ELR (cell line): ENCODE measurements at regions not wholly inside any gene's neighbourhood (a gene's known extent, or its start where the extent isn't known, plus 50 kb on each side); places are given as distances from the start of the nearest gene placed in this dataset.

ENCODE experiments used
- DNase-seq: peaks from one replicate; pipeline ENCODE4 v3.0.0-alpha.2; 2015; ENCODE audit warnings: low read depth

DNA sequence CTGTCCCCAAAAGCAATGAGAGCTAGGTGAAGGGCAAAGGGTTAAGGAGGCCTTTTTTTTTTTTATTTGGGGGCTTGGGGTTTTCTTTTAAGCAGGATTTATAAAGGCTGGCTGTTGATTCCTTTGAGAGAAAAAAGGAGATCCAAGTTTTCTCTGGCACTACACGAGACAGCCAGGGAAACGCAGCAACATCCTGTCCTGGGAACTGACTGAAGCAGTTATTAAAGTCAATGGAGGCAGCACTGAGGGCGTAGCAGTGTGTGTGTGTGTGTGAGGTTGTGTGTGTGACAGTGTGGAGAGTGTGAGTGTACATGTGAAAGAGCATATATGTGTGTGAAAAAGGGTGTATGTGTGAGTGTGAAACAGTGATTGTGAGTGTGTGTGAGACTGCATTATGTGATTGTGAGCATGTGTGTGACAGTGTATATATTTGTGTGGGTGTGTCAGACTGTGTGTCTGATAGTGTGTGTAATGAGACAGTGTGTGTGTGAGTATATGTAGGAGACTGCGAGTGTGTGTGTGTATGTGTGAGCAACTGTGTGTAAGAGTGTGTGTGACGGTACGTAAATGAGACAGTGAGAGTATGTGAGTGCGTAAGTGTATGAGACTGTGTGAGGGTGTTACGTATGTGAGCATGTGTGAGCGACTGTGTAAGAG is 65.9 kb upstream of the TIAM1 start:
- DNase-seq, result no peak

DNA sequence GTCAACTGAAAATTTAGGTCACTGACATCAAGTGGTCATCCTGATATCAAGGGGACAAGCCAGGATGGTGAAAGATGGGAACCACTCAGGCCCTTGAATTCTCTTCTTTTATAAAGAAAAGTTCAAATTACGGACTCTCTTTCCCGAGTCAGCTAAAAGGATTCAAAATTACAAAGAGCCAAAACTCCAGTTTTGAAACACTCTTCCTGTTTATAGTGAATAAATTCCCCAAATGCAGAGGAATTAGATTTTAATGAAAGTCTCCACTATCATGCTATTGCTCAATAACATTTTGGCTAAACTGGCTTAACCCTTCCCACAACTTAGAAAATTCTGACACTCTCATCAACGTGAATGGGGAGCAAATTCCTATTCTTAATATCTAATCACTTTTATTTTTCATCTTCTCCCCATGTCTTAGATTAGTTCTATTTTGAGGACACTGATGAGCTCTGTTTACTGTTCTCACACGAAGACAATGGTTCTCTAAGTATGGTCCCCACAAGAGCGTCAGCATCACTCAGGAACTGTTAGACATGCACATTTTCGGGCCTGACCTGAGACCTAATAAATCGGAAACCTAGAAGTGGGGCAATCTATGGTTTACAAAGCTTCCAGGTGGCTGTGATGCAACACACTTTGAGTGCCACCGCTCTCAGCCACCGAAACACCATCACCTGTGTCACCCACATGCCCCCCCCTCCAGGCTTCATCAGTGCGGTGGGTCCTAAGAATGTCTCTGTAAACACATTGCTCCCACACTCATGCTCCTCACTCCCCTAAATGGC is 64.4 kb upstream of the TIAM1 start:
- DNase-seq, result no peak

DNA sequence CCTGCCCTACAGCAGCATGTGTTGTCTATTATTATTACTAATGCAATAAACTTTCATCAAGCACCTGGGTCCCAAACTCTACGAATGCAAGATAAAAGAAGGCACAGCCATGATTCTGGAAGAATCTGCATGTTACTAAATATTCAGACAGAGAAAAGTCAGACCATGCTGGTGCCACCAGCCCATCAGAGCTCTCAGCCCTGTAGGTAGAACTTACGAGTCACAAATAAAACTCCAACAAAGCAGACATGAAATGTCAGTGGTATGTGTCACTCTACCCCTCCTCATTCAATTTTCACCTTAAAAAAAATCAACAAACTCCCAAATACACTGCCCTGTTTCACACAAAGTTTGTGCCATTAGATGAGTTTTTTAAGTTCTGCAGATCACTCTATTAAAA is 62.4 kb upstream of the TIAM1 start:
- DNase-seq, result no peak

DNA sequence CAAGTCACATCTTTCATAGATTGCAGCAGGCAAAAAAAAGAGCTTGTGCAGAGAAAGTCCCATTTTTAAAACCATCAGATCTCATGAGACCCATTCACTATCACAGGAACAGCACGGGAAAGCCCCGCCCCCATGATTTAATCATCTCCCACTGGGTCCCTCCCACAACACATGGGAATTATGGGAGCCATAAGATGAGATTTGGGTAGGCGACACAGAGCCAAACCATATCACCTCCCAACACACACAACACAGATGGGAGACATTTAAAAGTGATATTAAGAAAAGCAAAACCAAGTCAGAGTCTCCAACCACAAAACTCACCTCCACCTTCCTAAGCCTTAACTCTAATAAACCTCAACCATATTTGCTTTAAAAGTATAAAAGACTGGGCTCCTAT is 61.5 kb upstream of the TIAM1 start:
- DNase-seq, result no peak

DNA sequence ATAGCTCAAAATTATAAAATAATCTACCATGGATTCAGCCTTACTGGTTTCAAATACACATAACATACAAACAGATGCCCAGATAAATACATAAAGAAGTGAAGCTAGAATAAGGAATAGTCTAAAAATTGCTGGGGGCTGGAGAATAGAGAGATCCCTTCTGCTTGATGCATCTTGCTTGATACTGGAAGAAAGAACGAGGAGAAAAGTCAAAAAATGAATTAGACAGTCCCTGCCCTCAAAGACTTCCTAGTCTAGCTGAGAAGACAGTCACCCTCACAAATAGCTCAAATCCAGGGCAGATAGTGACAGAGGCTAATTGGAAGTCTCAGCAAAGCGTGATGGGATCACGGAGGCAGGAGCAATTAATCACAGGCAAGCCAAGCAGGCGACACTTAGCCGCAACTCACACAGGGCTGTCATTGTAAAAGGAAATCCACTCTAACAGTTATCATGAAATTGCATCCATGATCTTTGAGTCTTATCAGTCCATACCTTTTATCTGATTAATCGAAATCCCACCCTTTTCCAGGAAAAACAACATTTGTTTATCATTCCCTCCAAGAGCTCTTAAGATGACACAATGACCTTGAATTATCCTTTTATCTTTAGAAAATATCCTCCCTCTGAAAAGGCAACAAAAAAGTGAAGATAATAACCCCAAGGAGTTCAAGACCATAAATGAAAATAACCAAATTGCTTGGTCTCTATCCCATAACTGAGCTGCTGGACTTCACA is 59.7 kb upstream of the TIAM1 start:
- DNase-seq, result no peak

DNA sequence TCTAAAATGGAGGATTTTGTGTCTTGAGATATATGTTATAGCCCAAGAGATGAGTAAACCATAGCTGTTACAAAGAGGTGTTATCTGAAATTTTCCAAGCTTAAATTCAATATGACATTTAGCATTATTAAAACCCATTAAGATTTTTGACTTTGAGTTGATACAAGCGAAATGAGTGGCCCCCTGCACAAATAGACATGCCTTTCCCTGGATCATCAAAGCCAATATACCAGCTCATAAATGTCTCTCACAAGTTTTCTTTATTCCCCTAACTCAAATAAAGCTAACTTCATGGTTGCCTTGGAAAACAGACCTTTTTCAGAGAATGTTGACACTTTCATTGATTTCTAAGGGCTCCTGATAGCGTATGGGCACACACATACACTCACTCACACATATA is 55.5 kb upstream of the TIAM1 start:
- DNase-seq, result no peak

DNA sequence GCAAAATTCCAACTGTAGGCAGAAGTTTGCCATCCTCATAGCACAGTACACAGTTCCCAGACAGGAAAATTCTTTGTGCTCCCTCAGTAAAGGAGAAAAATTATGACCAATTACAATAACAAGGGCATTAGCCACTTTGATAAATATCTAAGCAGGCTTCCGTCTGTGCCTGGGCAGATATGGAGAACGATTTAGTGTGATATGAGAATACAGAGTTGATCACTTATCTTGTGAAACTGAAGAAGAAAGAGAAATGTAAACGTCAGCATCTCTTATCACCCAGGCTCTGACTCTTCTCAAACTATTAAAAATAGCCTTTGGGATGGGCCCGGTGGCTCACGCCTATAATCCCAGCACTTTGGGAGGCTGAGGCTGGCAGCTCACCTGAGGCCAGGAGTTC is 54.5 kb upstream of the TIAM1 start:
- DNase-seq, result no peak

DNA sequence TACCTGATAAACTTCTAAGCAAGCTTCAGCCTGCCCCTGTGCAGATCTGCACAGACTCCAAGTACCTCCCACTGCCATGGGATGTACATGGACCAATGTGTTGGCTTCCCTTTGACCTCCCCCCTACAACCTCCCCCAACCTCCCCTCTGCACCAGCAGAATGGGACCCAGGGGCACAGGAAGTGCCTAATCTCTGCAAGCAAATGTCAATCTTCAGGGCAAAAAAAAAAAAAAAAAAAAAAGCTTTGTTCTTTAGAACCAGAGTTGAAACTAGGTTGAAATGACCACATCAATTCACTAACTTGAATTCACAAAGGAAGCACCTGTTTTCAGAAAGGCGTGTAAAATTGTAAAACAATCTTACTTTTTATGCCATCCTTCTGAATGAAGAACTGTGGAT is 53.9 kb upstream of the TIAM1 start:
- no peak for DNase-seq

DNA sequence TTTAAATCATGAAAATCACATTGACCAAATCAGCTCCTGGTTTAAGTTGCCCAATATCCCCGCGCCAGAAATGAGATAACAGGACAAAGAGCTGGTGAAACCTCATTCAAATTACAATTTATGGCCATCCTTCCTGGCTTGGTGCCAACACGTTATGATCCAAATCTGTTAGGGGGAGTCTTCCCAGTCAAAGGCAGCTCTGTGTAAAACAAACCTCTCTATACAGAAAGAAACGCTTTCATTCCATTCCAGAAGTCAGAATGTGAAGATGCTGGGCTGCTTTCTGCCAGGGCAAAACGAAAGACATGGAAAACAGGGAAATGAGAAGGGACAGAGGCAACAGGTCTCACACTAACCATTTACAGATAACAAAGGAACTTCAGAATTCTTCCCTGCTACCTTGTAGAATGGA is 53.5 kb upstream of the TIAM1 start:
- no peak for DNase-seq

DNA sequence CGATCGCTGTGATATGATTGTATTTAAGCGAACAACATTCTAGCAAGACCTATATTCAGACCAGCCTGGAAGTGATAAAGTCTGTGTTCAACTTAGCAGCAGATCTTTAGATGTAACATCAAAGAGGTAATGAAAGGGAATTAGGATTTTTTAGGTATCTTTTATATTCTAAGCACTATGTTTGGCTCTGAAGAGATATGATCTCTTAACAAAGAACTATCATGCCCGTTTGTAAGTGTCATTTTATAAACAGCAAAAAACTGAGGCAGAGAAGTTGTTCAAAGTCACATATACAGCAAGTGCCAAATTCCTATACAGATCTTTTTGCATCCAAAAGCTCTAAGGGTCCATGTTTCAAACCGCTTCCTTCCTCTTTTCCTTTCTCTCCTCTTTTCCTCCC is 53.0 kb upstream of the TIAM1 start:
- no peak for DNase-seq

DNA sequence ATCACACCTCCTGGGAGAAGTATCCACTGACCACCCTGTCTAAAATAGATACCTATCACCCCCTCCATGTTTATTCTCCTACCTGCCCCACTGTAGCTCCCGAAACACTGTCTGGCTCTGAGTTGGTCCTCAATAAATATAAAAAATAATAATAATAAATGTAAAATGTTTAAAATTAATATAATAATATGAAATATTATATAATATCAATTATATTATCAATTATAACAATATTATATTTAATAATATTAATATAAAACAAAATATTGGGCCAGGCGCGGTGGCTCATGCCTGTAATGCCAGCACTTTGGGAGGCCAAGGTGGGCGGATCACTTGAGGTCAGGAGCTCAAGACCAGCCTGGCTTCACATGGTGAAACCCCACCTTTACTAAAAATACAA is 52.3 kb upstream of the TIAM1 start:
- DNase-seq, result no peak

DNA sequence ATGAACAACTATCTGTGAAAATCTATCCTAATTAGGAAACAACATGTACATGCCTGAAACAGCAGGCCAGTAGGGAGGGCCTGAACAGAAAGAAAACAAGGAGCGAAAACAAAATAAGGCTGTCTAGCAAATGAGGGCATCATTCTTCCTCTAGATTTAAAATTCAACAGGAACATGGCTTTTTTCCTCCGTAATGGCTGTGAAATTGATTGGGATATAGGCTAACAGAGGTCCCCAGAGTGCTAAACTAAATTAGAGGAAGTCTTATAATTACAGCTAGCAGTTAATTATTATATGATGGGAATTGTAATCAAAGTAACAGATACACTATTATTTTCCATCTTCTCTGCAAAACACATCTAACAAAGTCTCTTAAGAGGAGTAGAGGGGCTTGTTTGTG is 51.7 kb upstream of the TIAM1 start:
- no peak for DNase-seq

DNA sequence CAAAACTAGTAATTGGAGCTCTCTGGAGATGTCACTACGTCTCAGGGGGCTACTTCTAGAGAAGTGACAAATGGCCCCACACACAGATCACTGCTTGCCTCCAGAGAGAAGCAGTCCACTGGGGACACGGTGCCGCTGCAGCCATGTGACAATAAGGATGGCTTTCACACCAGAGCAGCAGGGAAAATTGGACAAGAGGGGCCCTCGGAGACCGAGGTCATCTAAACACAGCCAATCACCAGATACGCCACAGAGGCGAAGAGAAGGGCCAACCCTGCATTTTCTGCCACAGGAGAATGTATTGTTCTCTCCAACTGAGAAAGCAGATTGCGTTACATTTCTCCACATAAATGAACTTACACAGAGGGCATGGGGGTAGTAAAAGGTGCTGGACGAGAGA is 51.2 kb upstream of the TIAM1 start:
- no peak for DNase-seq

DNA sequence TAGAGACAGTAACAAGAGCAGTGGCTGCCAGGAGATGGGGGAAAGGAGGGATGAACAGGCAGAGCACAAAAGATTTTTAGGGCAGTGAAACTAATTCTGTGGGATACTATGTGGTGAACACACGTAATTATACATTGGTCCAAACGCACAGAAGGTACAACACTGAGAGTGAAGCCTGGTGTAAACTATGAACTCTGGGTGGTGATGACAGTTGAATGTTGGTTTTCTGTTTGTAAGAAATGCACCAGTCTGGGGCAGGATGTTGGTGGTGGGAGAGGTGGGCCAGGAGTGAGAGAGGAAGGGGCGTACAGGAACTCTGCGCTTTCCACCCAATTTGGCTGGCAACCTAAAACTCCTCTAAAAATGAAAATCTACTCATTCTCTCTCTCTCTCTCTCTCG is 50.2 kb upstream of the TIAM1 start:
- no peak for DNase-seq
